SU-DHL-6 (cell line): ENCODE measurements at regions not wholly inside any gene's neighbourhood (a gene's known extent, or its start where the extent isn't known, plus 50 kb on each side); places are given as distances from the start of the nearest gene placed in this dataset.

ENCODE experiments used
- CTCF ChIP-seq: fragments of 200-600 bp; sonication (generic); IDR thresholded peaks from one replicate; pipeline ENCODE4 v1.5.1; 2017; ENCODE audit warnings: antibody characterized with exemption, mild to moderate bottlenecking, low read length, moderate library complexity; ENCODE audit not compliant: insufficient read depth, poor library complexity, severe bottlenecking
- EZH2phosphoT487 ChIP-seq: fragments of 200-600 bp; sonication (generic), shearing (Covaris generic); conservative IDR thresholded peaks from 2 replicates; pipeline ENCODE4 v1.6.1; 2018; ENCODE audit warnings: mild to moderate bottlenecking, antibody characterized with exemption, low read length, moderate library complexity, mixed read lengths

DNA sequence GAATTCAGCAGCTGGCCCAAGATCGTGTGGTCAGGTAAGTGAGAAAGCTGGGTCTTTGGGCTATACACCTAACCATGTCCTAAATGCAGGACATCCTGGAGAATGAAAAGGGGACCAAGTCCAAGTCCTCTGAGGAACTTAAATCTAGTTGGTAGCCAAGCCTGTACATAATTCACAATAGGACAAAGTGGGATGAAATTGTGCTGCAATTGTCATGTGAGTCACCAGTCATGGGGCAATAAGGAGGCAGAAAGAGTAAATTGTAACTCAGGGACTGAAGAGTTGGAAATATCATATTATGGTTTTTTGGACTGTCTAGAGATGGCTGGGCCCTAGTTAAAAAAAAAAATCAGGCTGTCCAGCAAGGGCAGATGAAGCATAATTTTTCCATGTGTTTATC, 202.6 kb downstream of the CYLD start:
- no peak for TF ChIP-seq EZH2phosphoT487
- TF ChIP-seq CTCF: no peak
